ENCODE measurements at regions not wholly inside any gene's neighbourhood (a gene's known extent, or its start where the extent isn't known, plus 50 kb on each side); places are given as distances from the start of the nearest gene placed in this dataset.
"Not testable (repeated sequence)": the region's sequence is repeated elsewhere in the genome, so short reads cannot be mapped to it uniquely, and the experiment has no call there.

DNA sequence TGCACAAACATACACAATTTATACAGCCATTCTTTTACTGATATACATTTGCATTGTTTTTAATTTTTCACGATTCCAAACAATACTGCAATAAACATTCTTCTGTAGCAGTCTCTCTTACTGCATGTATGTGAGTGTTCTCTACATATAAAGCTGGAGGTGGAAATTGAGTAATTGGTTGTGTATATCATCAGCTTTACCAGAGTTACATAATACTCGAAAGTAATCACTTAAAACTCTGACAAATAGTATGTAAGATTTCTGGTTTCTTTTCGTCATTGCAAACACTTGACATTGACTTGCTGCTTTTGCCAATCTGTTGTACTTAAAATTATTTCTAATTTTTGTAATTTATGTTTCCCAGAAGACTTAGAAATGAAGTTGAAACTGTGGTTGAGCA, 110.2 kb downstream of the TDRD15 start:
- intact Hi-C loops (cut with DNase I; ENCODE audit: low total_unique reads), result no loop called here
- TF ChIP-seq POLR2AphosphoS5 (IDR thresholded peaks at IDR 0.05), result no peak
- TF ChIP-seq, protein P1, sequence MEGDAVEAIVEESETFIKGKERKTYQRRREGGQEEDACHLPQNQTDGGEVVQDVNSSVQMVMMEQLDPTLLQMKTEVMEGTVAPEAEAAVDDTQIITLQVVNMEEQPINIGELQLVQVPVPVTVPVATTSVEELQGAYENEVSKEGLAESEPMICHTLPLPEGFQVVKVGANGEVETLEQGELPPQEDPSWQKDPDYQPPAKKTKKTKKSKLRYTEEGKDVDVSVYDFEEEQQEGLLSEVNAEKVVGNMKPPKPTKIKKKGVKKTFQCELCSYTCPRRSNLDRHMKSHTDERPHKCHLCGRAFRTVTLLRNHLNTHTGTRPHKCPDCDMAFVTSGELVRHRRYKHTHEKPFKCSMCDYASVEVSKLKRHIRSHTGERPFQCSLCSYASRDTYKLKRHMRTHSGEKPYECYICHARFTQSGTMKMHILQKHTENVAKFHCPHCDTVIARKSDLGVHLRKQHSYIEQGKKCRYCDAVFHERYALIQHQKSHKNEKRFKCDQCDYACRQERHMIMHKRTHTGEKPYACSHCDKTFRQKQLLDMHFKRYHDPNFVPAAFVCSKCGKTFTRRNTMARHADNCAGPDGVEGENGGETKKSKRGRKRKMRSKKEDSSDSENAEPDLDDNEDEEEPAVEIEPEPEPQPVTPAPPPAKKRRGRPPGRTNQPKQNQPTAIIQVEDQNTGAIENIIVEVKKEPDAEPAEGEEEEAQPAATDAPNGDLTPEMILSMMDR (IDR thresholded peaks at IDR 0.05), result no peak
- TF ChIP-seq POLR2A (IDR thresholded peaks at IDR 0.05), result no peak
- TF ChIP-seq EP300 (IDR thresholded peaks at IDR 0.05), result no peak
- WGBS, 5 donors, result 55 to 89% (median 73%) methylated on average over 3 of the region's 3 CpGs
- Histone ChIP-seq H3K4me3 (no peak overlapping the region), H3K27me3 (no peaks in the 10 kb centered on the region), H3K36me3 (no peaks in the 10 kb centered on the region), H3K4me1 (no peaks in the 10 kb centered on the region), H3K9me3 (no peaks in the 10 kb centered on the region), H3K27ac (no peak overlapping the region)
- no peak for DNase-seq

DNA sequence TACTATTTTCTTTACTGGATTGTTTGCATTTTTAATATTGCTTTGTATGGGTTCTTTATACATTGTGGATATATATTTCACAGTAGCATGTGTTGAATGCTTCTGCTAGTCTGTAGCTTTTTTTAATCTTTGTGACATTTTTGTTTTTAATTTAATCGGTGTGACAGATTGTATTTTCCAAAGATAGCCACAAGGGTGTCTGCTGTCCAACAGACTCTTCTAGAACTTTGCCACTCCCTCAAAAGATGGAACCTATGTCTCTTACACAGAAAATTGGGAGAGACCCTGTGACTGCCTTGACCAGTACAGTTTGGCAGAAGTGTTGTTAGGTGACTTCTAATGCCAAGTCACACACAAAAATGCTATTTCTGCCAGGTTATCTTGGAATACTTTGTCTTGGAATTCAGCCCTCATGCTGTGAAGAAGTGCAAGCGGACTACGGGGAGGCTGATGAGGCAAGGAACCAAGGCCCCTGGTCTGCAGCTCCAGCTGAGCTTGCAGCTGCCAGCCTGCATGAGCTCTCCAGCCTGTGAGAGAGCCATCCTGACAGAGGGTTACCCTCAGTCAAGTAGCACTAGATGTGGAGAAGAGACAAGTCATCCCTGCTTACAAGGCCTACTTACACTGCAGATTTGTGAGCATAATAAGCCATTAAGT, 110.8 kb downstream of the TDRD15 start:
- no peaks in the 10 kb centered on the region for H3K27me3 ChIP-seq
- H3K4me3 ChIP-seq, result no peak overlapping the region
- no peaks in the 10 kb centered on the region for H3K36me3 ChIP-seq
- no peaks in the 10 kb centered on the region for H3K9me3 ChIP-seq
- no peaks in the 10 kb centered on the region for H3K4me1 ChIP-seq
- no peak overlapping the region for H3K27ac ChIP-seq
- intact Hi-C loops (cut with DNase I; ENCODE audit: low total_unique reads), result no loop called here
- TF ChIP-seq, protein P1 (IDR thresholded peaks at IDR 0.05), result no peak
- TF ChIP-seq POLR2A (IDR thresholded peaks at IDR 0.05) (no peak), POLR2AphosphoS5 (IDR thresholded peaks at IDR 0.05) (no peak), EP300 (IDR thresholded peaks at IDR 0.05) (no peak)
- WGBS, 5 donors, result 47 to 69% (median 56%) methylated on average over 3 of the region's 3 CpGs
- DNase-seq, result no peak

DNA sequence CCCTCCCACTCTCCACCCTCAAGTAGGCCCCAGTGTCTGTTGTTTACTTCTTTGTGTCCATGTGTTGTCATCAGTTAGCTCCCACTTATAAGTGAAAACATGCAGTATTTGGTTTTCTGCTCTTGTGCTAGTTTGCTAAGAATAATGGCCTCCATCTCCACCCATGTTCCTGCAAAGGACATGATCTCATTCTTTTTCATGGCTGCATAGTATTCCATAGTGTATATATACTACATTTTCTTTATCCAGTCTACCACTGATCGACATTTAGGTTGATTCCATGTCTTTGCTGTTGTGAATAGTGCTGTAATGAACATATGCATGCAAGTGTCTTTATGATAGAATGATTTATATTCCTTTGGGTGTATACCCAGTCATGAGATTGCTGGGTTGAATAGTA, 116.0 kb downstream of the TDRD15 start:
- H3K9me3 ChIP-seq; intact Hi-C loops (cut with DNase I; ENCODE audit: low total_unique reads); DNase-seq; H3K36me3 ChIP-seq; H3K4me3 ChIP-seq; H3K27me3 ChIP-seq; H3K4me1 ChIP-seq; H3K27ac ChIP-seq: not testable (repeated sequence)
- 81 to 95% (median 84%) methylated on average over 1 of the region's 1 CpG for WGBS, 5 donors

DNA sequence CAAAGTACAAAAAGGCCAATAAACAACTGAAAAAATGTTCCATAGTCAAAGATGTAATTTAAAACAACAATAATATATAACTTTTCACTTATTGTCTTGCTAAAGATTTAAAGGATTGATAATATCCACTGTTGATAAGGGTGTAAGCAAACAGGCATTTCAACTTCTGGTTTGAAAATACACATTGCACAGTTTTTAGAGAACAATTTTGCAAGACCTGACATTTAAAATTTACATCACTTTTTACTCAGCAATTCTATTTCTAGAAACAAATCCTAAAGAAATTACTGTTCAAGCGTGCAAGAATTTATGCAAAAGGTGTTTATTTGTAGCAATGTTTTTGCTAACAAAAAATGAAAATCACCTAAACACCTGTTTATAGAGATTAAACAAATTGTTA, 120.4 kb downstream of the TDRD15 start:
- no peak overlapping the region for H3K27ac ChIP-seq
- H3K9me3 ChIP-seq, result no peaks in the 10 kb centered on the region
- no peaks in the 10 kb centered on the region for H3K4me1 ChIP-seq
- TF ChIP-seq POLR2AphosphoS5 (IDR thresholded peaks at IDR 0.05) (no peak), POLR2A (IDR thresholded peaks at IDR 0.05) (no peak), EP300 (IDR thresholded peaks at IDR 0.05) (no peak)
- TF ChIP-seq, protein P1 (IDR thresholded peaks at IDR 0.05), result no peak
- H3K36me3 ChIP-seq, result no peaks in the 10 kb centered on the region
- no peaks in the 10 kb centered on the region for H3K27me3 ChIP-seq
- no peak for DNase-seq
- 71 to 94% (median 85%) methylated on average over 1 of the region's 1 CpG for WGBS, 5 donors
- intact Hi-C loops (cut with DNase I; ENCODE audit: low total_unique reads), result no loop called here
- H3K4me3 ChIP-seq, result no peak overlapping the region

DNA sequence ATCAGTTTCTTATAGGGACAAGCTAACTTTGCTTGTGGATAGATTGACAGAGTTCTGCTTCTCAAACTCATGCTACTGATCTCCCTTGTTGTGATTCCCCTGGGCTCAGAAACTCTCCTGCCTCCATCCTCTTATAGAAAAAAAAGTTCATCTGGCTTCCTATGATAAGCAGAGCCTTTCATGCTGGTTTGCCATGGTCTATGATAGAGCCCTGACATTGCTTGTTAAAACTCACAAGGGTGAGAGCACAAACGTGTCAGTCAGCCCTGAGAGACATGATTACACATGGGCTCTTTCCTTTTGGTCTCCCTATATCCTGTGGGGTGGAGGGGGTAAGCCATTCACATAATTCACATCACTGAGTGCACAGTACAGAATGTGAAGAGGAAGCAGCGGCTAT, 121.8 kb downstream of the TDRD15 start:
- H3K36me3 ChIP-seq, result no peaks in the 10 kb centered on the region
- intact Hi-C loops (cut with DNase I; ENCODE audit: low total_unique reads), result no loop called here

More for the DNA sequence above, 121.8 kb downstream of the TDRD15 start:
- Histone ChIP-seq H3K27ac (no peak overlapping the region), H3K9me3 (no peaks in the 10 kb centered on the region), H3K27me3 (no peaks in the 10 kb centered on the region), H3K4me3 (no peak overlapping the region), H3K4me1 (no peaks in the 10 kb centered on the region)
- no peak for DNase-seq
- TF ChIP-seq POLR2A (IDR thresholded peaks at IDR 0.05) (no peak), EP300 (IDR thresholded peaks at IDR 0.05) (no peak), POLR2AphosphoS5 (IDR thresholded peaks at IDR 0.05) (no peak)
- TF ChIP-seq, protein P1 (IDR thresholded peaks at IDR 0.05), result no peak
- WGBS, 5 donors, result 51 to 68% (median 58%) methylated on average over 2 of the region's 2 CpGs
